Suppressor macrophage (primary cell): ENCODE measurements at regions not wholly inside any gene's neighbourhood (a gene's known extent, or its start where the extent isn't known, plus 50 kb on each side); places are given as distances from the start of the nearest gene placed in this dataset.

Experiments used
- DNase-seq, 4 experiments: peaks; one replicate each; pipeline ENCODE4 v3.0.0-alpha.2; 2020 to 2022

- DNase-seq: no peak
Measured at GRCh38 chr7:41910940-41911600, 208.2 kb upstream of the INHBA start.

- no peak for DNase-seq
Measured at GRCh38 chr7:41907444-41907843, 204.6 kb upstream of the INHBA start.

GRCh38 chr7:41900532-41900931 is 197.6 kb upstream of the INHBA start:
- DNase-seq: no peak

GRCh38 chr7:41899823-41900433 is 197.0 kb upstream of the INHBA start:
- no peak for DNase-seq

- no peak for DNase-seq
Measured at GRCh38 chr7:41893656-41894055, 190.8 kb upstream of the INHBA start.

- DNase-seq: no peak
Measured at GRCh38 chr7:41892356-41893100, 189.6 kb upstream of the INHBA start.

GRCh38 chr7:41891950-41892349 is 189.1 kb upstream of the INHBA start:
- no peak for DNase-seq

- peak in 1 of 4 experiments; percentile 19 for DNase-seq
Measured at GRCh38 chr7:41890631-41891274, 187.9 kb upstream of the INHBA start.

- DNase-seq: no peak
Measured at GRCh38 chr7:41889472-41889871, 186.6 kb upstream of the INHBA start.

GRCh38 chr7:41889040-41889439 is 186.2 kb upstream of the INHBA start:
- no peak for DNase-seq

- DNase-seq: peak in 3 of 4 experiments; percentile 23 to 40 (median 39)
Measured at GRCh38 chr7:41887416-41887815, 184.5 kb upstream of the INHBA start.

GRCh38 chr7:41886901-41887311 is 184.0 kb upstream of the INHBA start:
- no peak for DNase-seq

GRCh38 chr7:41886262-41886900 is 183.5 kb upstream of the INHBA start:
- DNase-seq: peak; percentile 67 to 77 (median 76)

GRCh38 chr7:41885748-41886147 is 182.9 kb upstream of the INHBA start:
- DNase-seq: no peak

GRCh38 chr7:41885078-41885477 is 182.2 kb upstream of the INHBA start:
- DNase-seq: no peak

- no peak for DNase-seq
Measured at GRCh38 chr7:41882745-41883420, 180.0 kb upstream of the INHBA start.

GRCh38 chr7:41882256-41882655 is 179.4 kb upstream of the INHBA start:
- no peak for DNase-seq

- DNase-seq: peak; percentile 95 to 99 (median 96)
Measured at GRCh38 chr7:41881331-41882130, 178.6 kb upstream of the INHBA start.

- peak in 3 of 4 experiments; percentile 35 to 53 (median 47) for DNase-seq
Measured at GRCh38 chr7:41880107-41880506, 177.2 kb upstream of the INHBA start.

GRCh38 chr7:41879403-41879802 is 176.5 kb upstream of the INHBA start:
- no peak for DNase-seq
